HG03565 (cell line): ENCODE measurements at regions not wholly inside any gene's neighbourhood (a gene's known extent, or its start where the extent isn't known, plus 50 kb on each side); places are given as distances from the start of the nearest gene placed in this dataset.

Experiments
- ATAC-seq: cut with Tn5 transposase; IDR thresholded peaks from one replicate; pipeline ENCODE4 v1.9.1; 2021; ENCODE audit warnings: mild to moderate bottlenecking, moderate library complexity; ENCODE audit not compliant: unreplicated experiment

DNA sequence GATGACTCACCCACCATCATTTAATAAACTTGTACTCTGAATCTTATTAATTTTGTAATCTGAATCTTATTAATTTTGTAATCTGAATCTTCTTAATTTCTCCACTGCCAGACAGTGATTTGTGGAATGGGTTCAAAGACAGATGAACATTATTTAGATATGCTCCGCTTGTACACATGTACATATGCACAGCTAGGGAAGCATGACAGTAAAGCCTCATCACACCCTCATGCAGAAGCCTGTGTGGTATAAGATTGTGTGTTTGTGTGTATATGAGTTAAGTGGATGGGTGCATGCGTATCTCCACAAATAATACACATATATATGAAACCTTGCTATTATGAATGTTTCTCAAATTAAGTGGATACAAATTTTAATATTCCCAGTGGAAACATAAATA, 318.5 kb upstream of the SFRP2 start:
- no peak for ATAC-seq

DNA sequence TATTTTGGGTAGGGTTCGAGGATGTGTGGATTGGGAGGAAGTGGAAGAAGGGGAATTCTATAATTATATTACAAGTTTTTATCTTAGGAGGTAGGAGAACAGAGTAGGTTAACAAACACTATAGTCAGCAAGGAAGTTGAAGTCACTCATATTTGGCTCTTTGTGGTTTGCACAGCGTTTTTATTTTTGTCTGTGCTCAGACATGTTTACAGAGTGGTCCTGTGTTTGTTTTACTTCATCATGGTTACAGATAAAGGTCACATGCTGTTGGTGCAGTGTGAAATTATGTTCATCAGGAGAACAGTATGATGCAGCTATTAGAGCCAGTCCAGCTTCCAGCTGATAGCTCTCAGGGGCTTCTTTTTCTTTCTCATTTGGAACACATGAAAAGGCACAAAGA, 299.9 kb upstream of the SFRP2 start:
- ATAC-seq = no peak

DNA sequence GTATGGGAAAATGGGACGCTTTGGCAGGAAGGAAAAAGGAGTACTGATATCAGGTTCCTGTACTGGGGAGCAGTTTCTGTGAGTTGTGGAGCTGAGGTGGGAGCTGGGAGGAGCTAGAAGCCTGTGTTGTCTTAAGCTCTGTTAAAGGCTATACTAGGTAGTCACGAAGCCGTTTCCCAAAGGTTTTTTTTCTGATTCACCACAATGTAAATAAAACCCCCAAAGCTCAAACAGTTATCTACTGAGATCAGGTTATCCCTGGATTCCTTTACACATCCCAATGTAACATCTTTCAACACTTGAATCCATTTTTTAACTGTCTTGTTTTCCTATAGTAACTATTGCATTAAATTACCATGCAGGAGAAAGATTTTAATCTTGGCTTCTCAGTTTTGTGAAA, 297.4 kb upstream of the SFRP2 start:
- ATAC-seq = no peak

DNA sequence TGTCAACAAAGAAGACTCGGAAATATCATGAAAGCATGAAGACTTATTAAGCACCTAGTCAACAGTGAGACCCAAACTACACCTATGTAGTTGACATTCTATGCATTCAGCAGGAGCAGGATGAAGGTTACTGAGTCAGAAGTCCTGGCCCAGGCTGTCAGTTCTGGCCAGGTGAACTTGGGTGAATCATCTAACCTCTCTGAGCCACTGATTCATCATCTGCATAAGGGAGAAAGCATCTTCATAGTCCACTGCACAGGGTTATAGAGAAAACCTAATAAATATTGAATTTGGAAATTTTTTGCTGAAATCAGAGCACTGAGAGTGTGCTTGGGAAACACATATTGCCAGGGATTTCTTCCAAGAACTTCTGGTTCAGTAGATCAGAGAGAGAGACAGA, 296.0 kb upstream of the SFRP2 start:
- no peak for ATAC-seq

DNA sequence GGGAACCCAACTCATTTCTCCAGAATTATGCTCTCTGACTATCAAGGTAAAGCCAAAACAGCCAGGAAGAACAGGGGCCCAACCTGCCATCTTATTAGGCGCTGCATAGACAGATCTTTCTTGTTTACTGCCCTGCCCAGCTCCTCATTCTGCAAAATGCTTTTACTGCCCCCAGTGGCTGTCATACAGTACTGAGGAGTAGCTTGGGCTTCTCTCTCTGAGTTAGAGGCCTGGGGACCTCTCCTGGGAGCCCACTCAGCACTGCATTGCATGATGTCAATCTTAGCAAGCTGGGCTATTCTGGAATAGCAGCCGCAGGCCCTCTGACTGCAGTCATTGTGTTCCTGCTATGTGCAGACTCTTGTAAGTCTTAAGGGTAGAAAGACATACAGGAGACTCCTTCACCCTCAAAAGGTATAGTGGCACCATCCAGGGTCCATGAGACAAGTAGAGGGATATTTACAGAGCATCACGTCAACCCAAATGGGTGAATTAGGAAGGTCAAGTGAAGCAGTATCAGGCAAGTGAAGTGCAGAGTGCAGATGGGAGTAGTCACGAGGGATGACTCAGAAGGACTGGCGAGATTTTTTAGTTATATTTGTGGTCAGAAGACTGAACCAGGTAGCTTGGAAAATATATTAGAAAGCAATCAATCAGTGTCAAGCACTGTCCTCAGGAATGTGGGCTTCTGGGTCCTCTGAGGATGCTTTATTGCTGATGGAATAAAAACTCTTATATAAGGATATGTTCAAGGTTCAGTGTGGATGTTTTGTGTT, 294.1 kb upstream of the SFRP2 start:
- peak; percentile 57 for ATAC-seq

DNA sequence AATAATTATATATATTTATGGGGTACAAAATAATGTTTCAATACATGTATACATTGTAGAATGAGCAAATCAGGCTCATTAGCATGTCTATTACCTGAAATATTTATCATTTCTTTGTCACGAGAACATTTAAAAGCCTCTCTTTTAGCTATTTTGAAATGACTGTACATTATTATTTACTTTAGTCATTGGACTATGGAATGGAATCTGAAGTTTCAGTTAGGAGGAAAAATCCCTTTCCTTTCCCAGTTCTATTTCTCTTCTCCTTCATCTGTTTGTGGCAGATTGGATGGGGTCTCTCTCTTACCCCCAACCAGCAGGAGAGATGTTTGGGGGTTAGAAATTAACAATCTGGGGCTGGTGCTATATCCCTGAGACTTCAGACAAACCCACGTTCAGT, 292.5 kb upstream of the SFRP2 start:
- ATAC-seq = no peak

DNA sequence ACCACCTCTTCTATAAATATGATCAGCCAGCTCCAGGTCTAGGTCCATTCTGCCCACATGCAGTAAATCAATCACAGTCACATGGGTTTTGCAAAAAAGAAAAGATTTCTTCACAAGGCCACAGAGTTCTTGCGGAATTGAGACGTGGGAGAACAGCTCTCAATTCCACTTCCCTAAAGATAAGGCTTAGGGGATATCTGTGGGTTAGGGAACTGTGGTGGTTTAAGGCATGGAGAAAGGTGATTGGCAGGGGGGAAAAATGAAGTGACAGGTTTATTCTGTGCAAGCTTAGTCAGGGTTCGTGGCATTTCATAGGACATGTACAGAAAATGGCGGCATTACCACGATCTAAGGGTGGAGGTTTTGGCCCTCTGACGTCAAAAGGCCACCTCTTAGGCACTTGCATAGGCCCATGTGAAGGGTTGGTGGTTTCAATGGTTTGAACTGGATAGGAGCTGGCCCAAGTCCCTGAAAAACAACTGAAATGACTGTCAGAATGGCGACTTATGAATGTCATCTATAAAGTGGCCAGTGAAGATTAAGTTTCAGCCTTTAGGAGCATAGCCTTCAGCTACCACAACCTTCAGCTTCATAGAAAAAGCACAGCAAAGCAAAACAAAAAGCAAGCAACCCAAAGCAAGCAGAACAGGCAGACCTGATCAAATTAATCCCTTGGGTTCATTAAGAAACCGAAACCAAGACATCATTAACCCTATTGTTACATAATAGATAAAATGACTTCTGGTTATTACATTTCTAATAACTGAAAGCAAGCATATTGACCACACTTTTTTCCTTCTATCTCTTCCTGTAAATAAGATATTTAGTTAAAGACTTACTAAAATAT, 289.8 kb upstream of the SFRP2 start:
- no peak for ATAC-seq

DNA sequence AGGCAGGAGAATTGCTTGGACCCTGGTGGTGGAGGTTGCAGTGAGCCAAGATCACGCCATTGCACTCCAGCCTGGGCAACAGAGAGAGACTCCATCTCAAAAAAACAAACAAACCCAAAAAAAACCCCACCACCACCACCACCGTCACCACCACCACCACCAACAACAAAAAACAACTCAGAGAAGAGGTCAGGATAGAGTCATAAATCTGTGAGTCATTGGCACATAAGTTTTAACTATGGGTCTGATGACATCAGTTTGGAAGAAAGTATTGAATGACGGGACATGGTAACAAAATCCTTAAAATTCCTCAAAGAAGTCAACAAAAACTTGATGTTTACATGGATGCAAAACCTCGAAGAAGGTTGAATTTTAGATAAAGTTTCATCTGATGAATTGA, 288.0 kb upstream of the SFRP2 start:
- no peak for ATAC-seq

DNA sequence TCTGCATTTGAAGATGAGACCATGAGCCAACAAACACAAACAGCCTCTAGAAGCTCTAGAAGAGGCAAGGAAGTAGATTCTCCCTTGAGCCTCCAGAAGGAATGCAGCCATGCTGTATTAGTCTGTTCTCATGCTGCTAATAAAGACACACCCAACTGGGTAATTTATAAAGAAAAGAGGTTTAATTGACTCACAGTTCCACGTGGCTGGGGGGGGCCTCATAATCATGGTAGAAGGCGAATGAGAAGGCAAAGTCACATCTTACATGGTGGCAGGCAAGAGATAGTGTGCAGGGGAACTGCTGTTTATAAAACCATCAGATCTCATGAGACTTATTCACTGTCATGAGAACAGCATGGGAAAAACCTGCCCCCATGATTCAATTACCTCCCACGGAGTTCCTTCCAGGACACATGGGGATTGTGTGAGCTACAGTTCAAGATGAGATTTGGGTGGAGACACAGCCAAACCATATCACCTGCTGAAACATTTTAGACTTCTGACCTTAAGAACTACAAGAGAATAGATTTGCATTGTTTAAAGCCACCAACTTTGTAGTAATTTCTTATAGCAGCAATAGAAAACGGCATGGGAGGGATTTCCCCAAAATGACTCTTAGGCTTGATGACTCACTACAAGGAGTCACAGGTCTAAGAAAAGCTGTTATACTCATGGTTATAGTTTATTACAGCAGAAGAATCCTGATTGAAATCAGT, 284.4 kb upstream of the SFRP2 start:
- ATAC-seq = peak; percentile 57

DNA sequence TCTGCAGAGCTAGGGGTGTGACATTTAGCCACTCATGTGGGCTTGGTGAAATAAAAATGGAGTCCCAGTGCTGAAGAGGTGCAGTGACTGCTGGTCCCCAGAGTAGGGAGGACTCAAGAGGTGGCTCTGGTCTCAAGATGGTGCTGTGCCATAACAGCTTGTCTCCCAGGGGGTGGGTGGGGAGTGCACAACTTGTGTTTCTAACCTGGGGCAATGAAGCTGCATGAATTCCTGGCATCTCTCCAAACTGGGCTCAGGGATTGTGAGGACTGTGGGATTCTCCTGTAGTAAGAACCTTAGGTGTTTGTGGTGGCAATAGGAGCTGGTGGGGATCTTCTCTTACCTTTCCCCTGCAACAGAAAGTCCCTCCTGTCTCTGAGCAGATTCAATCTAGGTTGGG, 278.9 kb upstream of the SFRP2 start:
- no peak for ATAC-seq

DNA sequence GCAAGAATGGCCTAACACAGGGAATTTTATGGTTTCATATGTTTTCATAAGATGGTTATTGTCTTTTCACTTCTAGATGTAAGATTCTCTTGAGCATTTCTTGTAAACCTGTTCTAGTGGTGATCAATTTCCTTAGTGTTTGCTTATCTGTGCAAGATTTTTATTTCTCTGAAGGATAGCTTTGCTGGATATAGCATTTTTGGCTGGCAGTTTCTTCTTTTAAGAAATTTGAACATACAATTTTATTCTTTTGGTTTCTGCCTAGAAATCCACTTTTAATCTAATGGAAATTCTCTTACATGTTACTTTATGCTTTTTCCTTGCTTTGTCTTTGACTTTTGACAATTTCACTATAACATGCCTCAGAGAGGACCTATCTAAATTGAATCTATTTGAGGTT, 276.5 kb upstream of the SFRP2 start:
- ATAC-seq = no peak

DNA sequence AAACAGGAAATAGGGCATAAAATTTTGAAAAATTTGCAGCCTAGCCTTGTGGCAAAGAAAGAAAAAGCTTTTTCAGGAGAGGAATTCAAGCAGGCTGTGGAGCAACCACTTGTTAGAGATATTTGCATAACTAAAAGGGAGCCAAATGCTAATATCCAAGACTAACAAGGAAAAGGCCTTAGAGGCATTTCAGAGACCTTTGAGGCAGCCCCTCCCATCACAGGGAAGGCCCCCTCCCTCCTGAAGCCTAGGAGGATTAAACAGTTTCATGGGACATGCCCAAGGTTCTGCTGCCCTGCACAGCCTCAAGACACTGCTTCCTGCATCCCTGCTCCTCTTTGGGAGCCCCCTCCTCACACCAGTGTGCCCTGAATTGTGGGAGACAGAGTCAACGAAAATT, 275.4 kb upstream of the SFRP2 start:
- no peak for ATAC-seq

DNA sequence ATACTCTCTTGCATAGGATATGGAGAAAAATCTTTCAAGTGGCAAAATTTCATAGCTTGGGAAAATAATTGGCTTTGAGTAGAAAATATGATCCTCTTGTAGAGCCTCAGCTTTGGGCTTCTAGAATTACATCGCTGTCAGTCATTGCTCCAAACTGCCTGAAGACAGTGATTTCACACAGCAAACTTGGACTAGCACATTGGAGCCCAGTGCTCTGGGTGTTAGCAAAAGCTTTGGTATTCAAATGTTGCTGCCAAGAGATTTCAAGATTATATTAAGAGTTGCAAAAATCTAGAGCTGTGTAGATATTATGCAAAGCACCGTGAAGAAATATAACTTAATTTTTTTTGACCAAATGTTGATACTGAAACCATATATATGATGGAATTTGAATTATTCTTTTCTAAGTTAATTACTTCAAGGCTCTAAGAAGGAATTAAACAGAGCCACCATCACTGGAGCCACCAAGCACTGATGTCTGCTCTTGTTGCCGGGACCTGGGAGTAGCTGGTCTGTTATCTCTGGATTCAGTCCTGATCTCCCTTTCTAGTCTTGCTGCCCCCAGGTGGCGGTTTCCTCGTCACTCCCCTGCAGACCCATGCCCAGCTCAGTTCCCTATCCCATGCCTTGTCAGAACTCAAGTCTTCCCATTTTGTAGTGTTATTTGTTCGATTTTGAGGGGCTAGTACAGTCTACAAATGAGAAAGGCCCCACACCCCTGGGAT, 260.7 kb upstream of the SFRP2 start:
- ATAC-seq = no peak

DNA sequence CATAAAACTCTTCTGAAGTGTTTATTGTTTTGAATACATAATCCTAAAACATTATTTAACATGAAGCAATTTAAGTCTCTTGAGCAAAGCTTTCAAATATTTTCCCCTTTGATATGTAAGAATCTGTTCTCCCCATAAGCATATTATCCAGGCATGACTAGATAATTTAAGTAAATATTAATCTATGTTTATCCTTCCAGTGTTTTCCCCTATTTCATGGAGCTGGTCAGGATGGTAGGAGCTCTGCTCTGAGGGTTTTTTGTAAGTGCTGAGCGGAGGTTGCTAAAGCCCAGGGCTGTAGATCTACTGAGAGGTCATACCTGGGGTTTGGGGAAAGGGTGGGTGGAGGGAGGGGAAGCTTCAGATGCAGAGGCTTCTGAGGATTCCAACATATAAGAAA, 258.9 kb upstream of the SFRP2 start:
- no peak for ATAC-seq

DNA sequence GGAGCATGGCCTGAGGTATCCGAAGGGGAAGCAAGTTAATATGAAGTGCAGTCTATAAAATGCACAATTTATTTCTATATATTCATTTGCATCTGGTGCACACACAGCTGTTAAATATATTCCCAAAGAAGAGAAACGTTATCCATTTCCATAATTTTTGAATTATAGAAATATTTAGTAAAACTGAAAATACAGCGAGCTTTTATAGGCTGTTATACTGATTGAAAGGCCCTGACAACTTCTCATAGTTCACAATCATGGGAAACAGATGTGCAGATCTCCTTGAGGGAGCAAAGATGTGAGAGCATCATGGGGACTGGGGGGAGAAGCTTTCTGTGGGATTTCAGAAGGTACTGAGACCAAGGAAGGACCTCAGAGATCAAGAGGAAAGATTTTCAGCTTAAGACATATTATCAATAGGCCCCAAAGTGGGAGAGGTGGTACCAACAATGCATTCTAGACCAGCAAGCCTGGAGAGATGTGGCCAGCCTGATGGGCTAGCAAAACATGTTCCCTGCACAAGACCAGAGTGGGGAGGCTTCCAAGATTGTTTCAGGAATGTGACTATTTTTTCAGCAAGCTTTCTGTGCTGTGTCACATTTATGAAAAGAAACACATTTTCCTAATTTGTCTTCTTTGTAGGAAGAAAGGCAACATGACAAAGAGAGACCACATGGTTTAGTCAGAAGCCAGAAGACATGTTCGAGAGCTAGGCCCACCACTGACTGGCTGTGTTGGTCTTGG, 256.0 kb upstream of the SFRP2 start:
- no peak for ATAC-seq

DNA sequence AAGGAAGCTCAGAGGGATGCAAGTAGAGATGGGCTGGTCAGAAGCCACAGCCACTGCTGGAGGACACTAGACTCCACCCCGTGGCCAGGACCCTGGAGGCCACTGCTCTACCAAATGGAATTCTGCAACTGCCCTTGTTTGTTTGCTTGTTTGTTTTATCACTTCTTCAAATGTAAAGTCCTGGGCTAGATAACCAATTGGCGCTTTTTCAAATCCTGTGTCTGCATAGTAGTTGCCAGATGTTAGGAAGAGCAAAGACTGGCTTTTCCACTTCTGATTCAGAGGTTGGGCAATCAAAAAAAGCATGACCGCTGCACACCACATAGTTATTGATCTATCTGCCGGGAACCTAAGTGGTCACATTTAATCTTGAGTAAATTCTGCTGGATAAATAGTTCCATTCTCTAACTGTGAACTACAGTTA, 255.2 kb upstream of the SFRP2 start:
- ATAC-seq = no peak

DNA sequence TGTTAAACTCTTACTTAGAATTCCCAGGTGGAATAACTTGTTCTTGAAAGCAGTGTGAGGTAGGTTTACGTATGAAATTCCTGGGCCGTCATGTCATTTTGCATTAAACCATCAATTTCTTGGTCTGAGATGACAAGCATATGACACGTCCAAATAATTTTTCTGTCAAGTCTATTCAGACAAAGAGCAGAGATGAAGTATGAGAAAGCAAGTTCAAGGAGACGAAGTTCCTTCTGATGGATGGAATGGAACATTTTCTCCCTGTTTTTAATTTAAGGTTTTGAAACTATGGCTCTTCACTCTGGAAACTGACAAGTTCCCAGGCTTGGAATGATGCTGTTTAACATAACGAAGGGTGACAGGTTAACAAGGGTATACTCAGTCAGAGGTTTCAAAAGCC, 252.8 kb upstream of the SFRP2 start:
- no peak for ATAC-seq

DNA sequence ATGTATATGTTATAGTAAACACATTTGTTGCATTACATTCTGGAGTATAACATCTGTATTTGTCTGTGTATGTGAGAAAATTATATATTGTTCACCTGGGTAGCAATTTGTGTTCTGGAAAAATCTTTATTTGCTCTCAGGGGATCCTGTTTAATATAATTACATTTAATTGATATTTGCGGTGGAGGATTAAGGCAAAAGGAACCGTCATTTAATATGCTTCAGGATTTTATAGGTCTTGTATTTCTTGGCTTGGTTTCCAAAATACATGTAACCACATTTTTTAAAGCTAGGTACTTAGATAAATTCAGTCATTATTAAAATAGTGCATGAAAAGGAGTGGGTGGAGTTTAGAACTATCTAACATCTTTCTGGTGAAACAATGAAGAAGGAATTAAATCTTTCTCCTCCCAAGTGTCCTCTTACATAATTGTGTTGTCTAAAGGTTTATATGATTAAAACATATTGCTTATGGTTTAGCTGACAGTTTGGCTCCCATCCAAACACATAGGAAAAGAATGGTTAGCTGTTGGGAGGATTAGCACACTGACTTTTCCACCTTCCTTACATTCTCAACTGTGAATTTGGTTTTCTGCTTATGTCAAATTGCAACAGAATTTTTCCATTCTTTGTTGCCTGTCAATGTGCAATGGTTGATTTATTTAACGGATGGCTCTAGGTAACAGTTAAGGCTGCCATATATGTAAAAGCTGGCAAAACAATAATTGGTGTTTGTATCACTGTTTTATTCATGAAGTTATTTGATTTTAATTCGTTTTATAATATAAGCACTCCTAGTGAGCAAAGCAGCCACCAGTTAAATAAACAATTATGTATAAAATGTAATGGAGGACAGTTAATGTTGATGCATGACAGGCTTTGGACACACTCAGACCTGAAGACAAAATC, 250.8 kb upstream of the SFRP2 start:
- ATAC-seq = no peak

DNA sequence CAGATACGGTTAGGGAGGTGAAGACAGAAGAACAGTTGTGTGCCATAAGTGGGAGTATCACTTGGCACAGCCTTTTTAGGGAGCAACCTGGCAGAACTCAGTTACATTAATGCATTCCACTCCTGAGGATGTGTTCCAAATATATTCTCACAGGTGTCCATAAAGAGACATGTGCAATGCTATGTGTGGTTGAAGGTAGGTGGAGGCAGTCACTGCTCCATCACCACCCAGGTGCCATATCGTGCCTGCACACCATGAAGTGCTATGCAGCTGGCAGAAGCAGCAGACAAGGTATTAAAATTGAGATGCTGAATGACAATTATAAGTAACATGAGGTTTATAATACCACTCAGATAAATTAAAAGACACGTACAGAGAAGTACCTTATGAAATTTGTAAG, 248.0 kb upstream of the SFRP2 start:
- ATAC-seq = no peak
